Adipose tissue (tissue), 3 donors: ENCODE measurements at regions not wholly inside any gene's neighbourhood (a gene's known extent, or its start where the extent isn't known, plus 50 kb on each side); places are given as distances from the start of the nearest gene placed in this dataset.

ENCODE experiments used
- H3K27ac ChIP-seq: one replicate; pipeline ENCODE4 v1.5.1; 2013; ENCODE audit warnings: low read depth, low read length
- WGBS, 3 donors: extraction: QIAGEN DNeasy Blood & Tissue Kit; methylation state at CpG; one replicate each; pipeline ENCODE4 v1.1.7; 2013; 5-methylcytosine and 5-hydroxymethylcytosine counted together
- donor health status: healthy with polysubstance abuse.
- donor health status: Bipolar disorder and iron deficiency.
- donor health status: healthy.

DNA sequence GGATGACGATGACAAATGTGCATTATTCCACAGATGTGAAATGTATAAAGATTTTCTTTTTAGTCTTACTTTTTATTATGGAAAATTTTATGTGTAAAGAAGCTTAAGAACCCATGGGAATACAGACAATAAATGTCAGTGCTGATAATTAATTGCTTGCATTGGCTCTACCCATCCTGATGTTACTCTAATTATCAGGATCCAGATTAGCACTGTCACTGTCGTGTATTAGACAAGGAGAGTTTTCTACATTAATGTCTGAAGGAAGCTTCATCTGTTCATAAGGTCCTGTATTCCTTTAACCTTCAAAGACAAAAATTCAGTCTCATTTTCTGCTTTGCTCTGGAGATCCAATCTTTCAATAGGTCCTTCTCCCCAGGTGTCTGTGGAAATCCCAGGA is 259.1 kb upstream of the ADAMTS5 start:
- no peak overlapping the region for H3K27ac ChIP-seq
- WGBS, 3 donors, result 83 to 93% (median 84%) methylated on average over 2 of the region's 2 CpGs

- no peak overlapping the region for H3K27ac ChIP-seq
Measured at GRCh38 chr21:27225151-27225550, 258.3 kb upstream of the ADAMTS5 start.

DNA sequence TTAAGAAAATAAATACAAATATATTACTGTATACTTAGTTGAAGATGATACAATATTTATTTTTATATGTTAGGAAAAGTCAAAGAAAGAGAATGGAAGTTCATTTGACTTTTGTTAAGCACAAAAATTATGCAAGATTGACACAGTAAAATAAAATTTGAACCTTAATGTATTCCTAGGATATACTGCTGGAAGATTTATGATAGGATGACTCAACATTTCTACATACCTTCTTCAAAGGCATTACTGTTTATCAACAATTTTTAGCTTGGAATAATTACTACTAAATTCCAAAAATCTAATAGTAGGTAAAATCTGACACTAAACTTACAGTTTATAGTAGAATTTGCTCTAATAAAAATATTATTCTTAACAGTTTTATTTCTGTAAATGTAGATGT is 257.3 kb upstream of the ADAMTS5 start:
- no peak overlapping the region for H3K27ac ChIP-seq

DNA sequence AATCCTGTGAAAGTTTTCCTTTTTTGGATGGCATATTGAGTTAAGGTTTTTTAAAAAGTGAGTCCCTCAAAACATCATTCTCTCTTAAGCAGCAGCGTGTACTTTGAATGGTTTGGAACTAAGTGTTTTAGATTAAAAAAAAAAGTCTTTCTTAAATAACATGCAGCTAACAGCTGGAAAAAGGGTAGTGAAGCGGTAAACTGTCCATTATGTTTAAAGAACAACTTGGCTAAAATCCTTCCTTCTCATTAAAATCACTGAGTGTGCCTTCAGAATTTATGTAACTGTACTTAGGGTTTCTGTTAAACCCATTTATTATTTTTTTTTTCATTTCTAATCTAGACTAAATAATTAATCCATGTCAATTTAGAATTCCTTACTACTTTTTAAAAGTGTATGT is 254.2 kb upstream of the ADAMTS5 start:
- H3K27ac ChIP-seq, result no peak overlapping the region
- WGBS, 3 donors, result 84 to 95% (median 86%) methylated on average over 2 of the region's 2 CpGs

- H3K27ac ChIP-seq, result no peak overlapping the region
Measured at GRCh38 chr21:27220416-27220815, 253.5 kb upstream of the ADAMTS5 start.

DNA sequence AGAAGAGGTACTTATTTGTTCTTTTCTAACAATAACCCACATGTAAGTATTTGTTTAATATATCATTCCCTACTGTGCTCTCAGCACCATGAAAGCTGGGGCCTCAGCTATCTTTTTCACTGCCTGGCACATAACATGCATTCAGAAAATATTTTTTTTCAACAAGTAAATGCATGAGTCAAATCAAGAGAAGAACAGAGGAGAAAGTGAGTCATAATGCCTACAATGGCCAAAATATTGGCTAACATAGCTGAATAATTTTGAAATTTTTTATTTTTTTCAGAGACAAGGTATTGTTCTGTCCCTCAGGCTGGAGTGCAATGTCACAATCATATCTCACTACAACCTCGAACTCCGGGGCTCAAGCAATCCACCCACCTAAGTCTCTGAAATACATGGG is 252.2 kb upstream of the ADAMTS5 start:
- no peak overlapping the region for H3K27ac ChIP-seq

GRCh38 chr21:27213303-27213702 is 246.4 kb upstream of the ADAMTS5 start:
- no peak overlapping the region for H3K27ac ChIP-seq

More for the DNA sequence above, 252.2 kb upstream of the ADAMTS5 start:
- 91 to 94% (median 91%) methylated on average over 2 of the region's 2 CpGs for WGBS, 3 donors

GRCh38 chr21:27212441-27212840 is 245.6 kb upstream of the ADAMTS5 start:
- H3K27ac ChIP-seq, result no peak overlapping the region
- 35 to 66% (median 37%) methylated on average over 2 of the region's 2 CpGs for WGBS, 3 donors

- WGBS, 3 donors, result 94 to 100% (median 97%) methylated on average over 1 of the region's 1 CpG
- H3K27ac ChIP-seq, result no peak overlapping the region
Measured at GRCh38 chr21:27209546-27209945, 242.7 kb upstream of the ADAMTS5 start.

DNA sequence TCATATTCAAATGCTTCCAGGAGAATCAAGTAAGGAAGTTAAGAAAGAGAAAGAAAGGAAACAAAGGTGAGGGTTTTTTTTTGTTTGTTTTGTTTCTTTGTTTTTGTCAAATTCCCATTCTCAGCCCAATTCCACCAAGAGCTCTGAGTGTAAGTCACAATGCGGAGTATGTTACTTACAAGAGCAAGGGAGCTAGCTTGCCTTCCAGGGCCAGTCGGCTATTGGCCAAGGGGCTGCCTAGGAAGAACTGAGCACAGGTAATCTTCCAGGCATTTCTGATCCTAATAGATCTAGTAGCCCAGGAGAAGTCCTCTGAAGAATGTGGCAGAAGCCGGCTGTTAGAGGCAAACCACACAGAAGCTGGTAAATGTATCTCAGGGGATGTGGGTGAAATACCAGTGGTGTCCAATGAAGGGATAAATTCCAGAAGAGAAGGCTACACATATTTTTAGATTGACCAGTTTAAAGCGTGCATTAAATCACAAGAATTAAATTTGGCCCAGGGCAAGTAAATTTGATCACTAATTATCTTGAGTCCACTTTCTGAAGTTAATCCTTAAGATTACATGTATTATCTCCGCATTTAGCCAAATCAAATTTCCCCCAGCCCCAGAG is 239.6 kb upstream of the ADAMTS5 start:
- H3K27ac ChIP-seq, result no peak overlapping the region
- 76 to 83% (median 76%) methylated on average over 5 of the region's 5 CpGs for WGBS, 3 donors

- H3K27ac ChIP-seq, result no peak overlapping the region
Measured at GRCh38 chr21:27202301-27202700, 235.4 kb upstream of the ADAMTS5 start.

- no peak overlapping the region for H3K27ac ChIP-seq
- 89 to 95% (median 94%) methylated on average over 3 of the region's 3 CpGs for WGBS, 3 donors
Measured at GRCh38 chr21:27201197-27201596, 234.3 kb upstream of the ADAMTS5 start.

DNA sequence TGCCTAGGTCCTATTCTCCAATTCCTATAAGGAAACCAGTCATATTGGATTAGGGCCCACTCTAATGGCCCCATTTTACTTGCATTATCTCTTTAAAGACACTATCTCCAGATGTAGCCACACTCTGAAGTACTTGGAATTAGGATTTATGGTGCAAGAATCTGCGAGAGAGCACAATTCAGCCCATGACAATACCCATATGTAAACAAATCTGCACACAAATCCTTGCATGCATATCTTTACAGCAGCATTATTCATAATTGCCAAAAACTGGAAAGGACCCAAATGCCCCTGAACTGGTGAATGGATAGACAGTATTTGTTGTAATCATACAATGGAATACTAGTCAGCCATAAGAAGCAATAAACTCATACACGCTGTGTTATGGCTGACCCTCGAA is 229.8 kb upstream of the ADAMTS5 start:
- H3K27ac ChIP-seq, result no peak overlapping the region
- WGBS, 3 donors, result 92 to 93% (median 92%) methylated on average over 3 of the region's 3 CpGs

GRCh38 chr21:27192281-27192949 is 225.5 kb upstream of the ADAMTS5 start:
- no peak overlapping the region for H3K27ac ChIP-seq
- WGBS, 3 donors, result 74 to 81% (median 79%) methylated on average over 3 of the region's 3 CpGs

GRCh38 chr21:27190601-27191000 is 223.7 kb upstream of the ADAMTS5 start:
- H3K27ac ChIP-seq, result no peak overlapping the region
- WGBS, 3 donors, result 77 to 93% (median 86%) methylated on average over 1 of the region's 1 CpG

- 95 to 98% (median 95%) methylated on average over 5 of the region's 5 CpGs for WGBS, 3 donors
- H3K27ac ChIP-seq, result no peak overlapping the region
Measured at GRCh38 chr21:27189870-27190269, 223.0 kb upstream of the ADAMTS5 start.

GRCh38 chr21:27173053-27173452 is 206.2 kb upstream of the ADAMTS5 start:
- H3K27ac ChIP-seq, result no peak overlapping the region

GRCh38 chr21:27171707-27172106 is 204.8 kb upstream of the ADAMTS5 start:
- H3K27ac ChIP-seq, result no peak overlapping the region
- WGBS, 3 donors, result 31 to 84% (median 57%) methylated on average over 1 of the region's 1 CpG

GRCh38 chr21:27168084-27168483 is 201.2 kb upstream of the ADAMTS5 start:
- 40 to 47% (median 45%) methylated on average over 2 of the region's 2 CpGs for WGBS, 3 donors
- no peak overlapping the region for H3K27ac ChIP-seq

- no peak overlapping the region for H3K27ac ChIP-seq
- WGBS, 3 donors, result 65 to 83% (median 80%) methylated on average over 7 of the region's 7 CpGs
Measured at GRCh38 chr21:27164208-27165177, 197.6 kb upstream of the ADAMTS5 start.
